ENCODE measurements at regions not wholly inside any gene's neighbourhood (a gene's known extent, or its start where the extent isn't known, plus 50 kb on each side); places are given as distances from the start of the nearest gene placed in this dataset.

- no peaks in the 10 kb centered on the region for H3K36me3 Mint-ChIP-seq (ENCODE audit: low read depth)
- peaks cover 9% of the 10 kb centered on the region for H3K4me1 Mint-ChIP-seq
- H3K27me3 Mint-ChIP-seq (ENCODE audit: low read depth), result no peaks in the 10 kb centered on the region
- no peak overlapping the region for H3K27ac Mint-ChIP-seq (ENCODE audit: unreplicated experiment)
- TF ChIP-seq, protein P1, sequence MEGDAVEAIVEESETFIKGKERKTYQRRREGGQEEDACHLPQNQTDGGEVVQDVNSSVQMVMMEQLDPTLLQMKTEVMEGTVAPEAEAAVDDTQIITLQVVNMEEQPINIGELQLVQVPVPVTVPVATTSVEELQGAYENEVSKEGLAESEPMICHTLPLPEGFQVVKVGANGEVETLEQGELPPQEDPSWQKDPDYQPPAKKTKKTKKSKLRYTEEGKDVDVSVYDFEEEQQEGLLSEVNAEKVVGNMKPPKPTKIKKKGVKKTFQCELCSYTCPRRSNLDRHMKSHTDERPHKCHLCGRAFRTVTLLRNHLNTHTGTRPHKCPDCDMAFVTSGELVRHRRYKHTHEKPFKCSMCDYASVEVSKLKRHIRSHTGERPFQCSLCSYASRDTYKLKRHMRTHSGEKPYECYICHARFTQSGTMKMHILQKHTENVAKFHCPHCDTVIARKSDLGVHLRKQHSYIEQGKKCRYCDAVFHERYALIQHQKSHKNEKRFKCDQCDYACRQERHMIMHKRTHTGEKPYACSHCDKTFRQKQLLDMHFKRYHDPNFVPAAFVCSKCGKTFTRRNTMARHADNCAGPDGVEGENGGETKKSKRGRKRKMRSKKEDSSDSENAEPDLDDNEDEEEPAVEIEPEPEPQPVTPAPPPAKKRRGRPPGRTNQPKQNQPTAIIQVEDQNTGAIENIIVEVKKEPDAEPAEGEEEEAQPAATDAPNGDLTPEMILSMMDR (conservative IDR thresholded peaks at IDR 0.05), result no peak
- H3K4me3 Mint-ChIP-seq, result no peak overlapping the region
- H3K9me3 Mint-ChIP-seq, result peaks cover 4% of the 10 kb centered on the region
- no peak for DNase-seq (ENCODE audit: low read depth, low spot score)
Observed at GRCh38 chr3:34285827-34286188, 487.4 kb downstream of the PDCD6IP start.

GRCh38 chr3:34292605-34293300, 494.3 kb downstream of the PDCD6IP start:
- Mint-ChIP-seq H3K4me1 (peaks cover 7% of the 10 kb centered on the region), H3K9me3 (no peaks in the 10 kb centered on the region), H3K4me3 (no peak overlapping the region), H3K36me3 (ENCODE audit: low read depth) (no peaks in the 10 kb centered on the region), H3K27ac (ENCODE audit: unreplicated experiment) (no peak overlapping the region), H3K27me3 (ENCODE audit: low read depth) (peaks cover 1% of the 10 kb centered on the region)
- DNase-seq (ENCODE audit: low read depth, low spot score), result no peak
- TF ChIP-seq, protein P1 (conservative IDR thresholded peaks at IDR 0.05), result no peak

DNA sequence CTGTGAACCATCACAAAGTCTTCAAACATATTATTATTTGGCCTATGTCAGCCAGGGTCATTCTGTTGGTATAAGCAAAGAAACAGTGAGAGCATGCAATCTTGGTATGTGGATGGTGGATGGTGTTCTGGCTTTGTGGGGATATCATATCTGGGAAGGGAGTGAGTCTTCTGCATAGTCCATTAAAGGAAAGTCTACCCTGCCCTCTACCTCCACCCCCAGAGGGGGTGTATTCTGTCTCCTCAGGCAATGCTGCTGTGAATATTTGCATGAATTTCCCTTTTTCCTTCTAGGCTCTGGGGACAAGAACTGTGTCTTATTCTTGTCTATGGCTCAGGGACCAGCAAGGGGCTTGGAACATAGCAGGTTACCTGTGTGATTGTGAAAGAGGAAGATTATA, 495.8 kb downstream of the PDCD6IP start:
- H3K4me3 Mint-ChIP-seq, result no peak overlapping the region
- H3K36me3 Mint-ChIP-seq (ENCODE audit: low read depth), result no peaks in the 10 kb centered on the region
- no peak overlapping the region for H3K27ac Mint-ChIP-seq (ENCODE audit: unreplicated experiment)
- peaks cover 5% of the 10 kb centered on the region for H3K27me3 Mint-ChIP-seq (ENCODE audit: low read depth)
- DNase-seq (ENCODE audit: low read depth, low spot score), result no peak
- TF ChIP-seq, protein P1 (conservative IDR thresholded peaks at IDR 0.05), result no peak
- peaks cover 7% of the 10 kb centered on the region for H3K4me1 Mint-ChIP-seq
- H3K9me3 Mint-ChIP-seq, result no peaks in the 10 kb centered on the region

DNA sequence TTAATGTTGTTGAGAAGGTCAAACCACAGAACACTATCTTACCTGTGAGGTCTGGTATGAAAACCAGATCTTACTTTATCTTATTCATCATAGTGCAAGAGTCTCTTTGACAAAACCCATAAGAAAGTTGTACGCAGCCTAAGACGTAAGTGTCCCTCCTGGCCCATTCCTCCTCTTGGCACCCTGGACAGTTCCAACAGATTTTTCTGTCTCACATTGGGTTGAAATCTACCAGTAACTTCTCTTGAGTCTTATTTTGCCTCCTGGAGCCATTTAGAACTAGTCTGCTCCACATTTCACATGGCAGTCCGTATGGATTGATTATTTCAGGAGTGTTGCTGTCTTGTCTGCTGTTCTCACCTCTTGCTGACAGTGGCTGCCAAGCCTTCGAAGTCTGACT, 498.4 kb downstream of the PDCD6IP start:
- Mint-ChIP-seq H3K9me3 (no peaks in the 10 kb centered on the region), H3K36me3 (ENCODE audit: low read depth) (no peaks in the 10 kb centered on the region), H3K4me1 (peaks cover 25% of the 10 kb centered on the region), H3K27ac (ENCODE audit: unreplicated experiment) (no peak overlapping the region), H3K4me3 (no peak overlapping the region), H3K27me3 (ENCODE audit: low read depth) (peaks cover 5% of the 10 kb centered on the region)
- TF ChIP-seq, protein P1 (conservative IDR thresholded peaks at IDR 0.05), result no peak
- no peak for DNase-seq (ENCODE audit: low read depth, low spot score)

DNA sequence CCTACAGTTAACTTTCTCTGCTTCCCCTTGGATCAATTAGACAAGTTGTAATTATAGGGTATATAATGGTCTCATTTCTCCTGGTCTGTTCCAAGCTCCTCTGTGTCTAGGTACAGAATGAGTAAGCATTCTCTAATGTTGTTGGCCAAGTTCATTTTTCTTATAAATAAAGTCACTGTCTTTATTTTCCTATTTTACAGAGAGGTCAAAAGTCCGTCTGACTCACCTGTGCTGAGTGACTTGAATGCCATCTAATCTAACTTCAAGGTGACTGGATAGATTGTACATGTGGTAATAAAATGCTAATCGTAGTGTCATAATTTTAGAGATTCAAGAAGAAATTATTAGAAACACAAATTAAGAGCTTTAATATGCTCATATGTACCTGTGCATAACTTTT, 500.2 kb downstream of the PDCD6IP start:
- Mint-ChIP-seq H3K36me3 (ENCODE audit: low read depth) (no peaks in the 10 kb centered on the region), H3K27me3 (ENCODE audit: low read depth) (peaks cover 5% of the 10 kb centered on the region), H3K4me3 (no peak overlapping the region), H3K27ac (ENCODE audit: unreplicated experiment) (no peak overlapping the region), H3K4me1 (peaks cover 37% of the 10 kb centered on the region), H3K9me3 (no peaks in the 10 kb centered on the region)
- TF ChIP-seq, protein P1 (conservative IDR thresholded peaks at IDR 0.05), result no peak
- DNase-seq (ENCODE audit: low read depth, low spot score), result no peak
